ENCODE measurements at regions not wholly inside any gene's neighbourhood (a gene's known extent, or its start where the extent isn't known, plus 50 kb on each side); places are given as distances from the start of the nearest gene placed in this dataset. TPM values are rescaled to one million over a fixed set of nuclear protein-coding genes. Genes with fewer than 3 reads are reported as not detected.

- TF ChIP-seq TAF1 (conservative IDR thresholded peaks at IDR 0.05) (no peak), GABPA (IDR thresholded peaks at IDR 0.05 in 1 of 2, conservative IDR thresholded peaks at IDR 0.05 in 1 of 2) (no peak), SP1 (IDR thresholded peaks at IDR 0.05) (no peak), YY1 (IDR thresholded peaks at IDR 0.05) (no peak), MAX (IDR thresholded peaks at IDR 0.05) (no peak), HNF4A (conservative IDR thresholded peaks at IDR 0.05) (no peak)
Observed at GRCh38 chr5:100974082-100974481, 71.0 kb upstream of the ST8SIA4 start (continued).

DNA sequence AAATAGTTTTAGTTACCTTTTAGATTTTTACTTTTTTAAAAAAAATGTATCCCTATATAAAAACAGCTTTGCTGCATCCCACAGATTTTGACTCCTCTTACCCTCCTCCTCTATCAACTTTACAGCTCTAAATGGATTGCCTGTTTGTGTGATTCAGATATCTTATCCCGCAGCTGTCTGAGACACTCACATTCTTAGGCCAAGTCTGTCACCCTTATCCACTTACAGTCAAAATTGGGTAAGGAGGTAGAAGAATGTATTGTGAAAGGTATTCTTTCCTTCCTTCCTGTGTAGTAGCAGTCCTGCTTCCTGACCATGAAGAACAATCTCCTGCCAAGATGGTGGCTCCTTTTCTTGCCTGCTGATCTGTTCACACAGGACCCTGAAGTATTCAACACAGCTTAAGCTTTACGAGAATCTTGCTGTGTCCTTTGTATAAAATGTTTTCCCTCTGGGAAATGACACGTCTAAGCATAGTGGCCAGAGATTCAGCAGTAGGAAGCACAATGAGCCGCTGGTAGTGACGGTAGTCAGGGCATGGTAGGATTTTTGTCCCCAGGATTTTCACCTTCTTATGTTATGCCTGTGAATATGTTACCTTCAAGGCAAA is 67.7 kb upstream of the ST8SIA4 start:
- Histone ChIP-seq H3K9ac (ENCODE audit: low read depth in 1 of 2, low read length in 2 of 2) (no peak overlapping the region), H3K4me1 (ENCODE audit: control insufficient read depth in 4 of 4, insufficient read depth in 4 of 4, low read length in 3 of 4) (no peaks in the 10 kb centered on the region), H3K27me3 (ENCODE audit: control insufficient read depth in 4 of 4, insufficient read depth in 4 of 4, low read length in 3 of 4) (no peaks in the 10 kb centered on the region), H3K4me3 (ENCODE audit: low read depth in 1 of 3, low read length in 3 of 3) (no peak overlapping the region), H3K27ac (ENCODE audit: low read depth in 1 of 2, low read length in 2 of 2) (no peak overlapping the region), H3K36me3 (ENCODE audit: control insufficient read depth in 4 of 4, insufficient read depth in 3 of 4, low read depth in 1 of 4, low read length in 3 of 4) (no peaks in the 10 kb centered on the region), H3K9me3 (ENCODE audit: control insufficient read depth in 4 of 4, low read length in 3 of 4) (no peaks in the 10 kb centered on the region)
- no peak for TF ChIP-seq NR2F2 (IDR thresholded peaks at IDR 0.05)
- no peak for TF ChIP-seq HNF4A (conservative IDR thresholded peaks at IDR 0.05)
- TF ChIP-seq RAD21 (IDR thresholded peaks at IDR 0.05): no peak
- DNase-seq (ENCODE audit: low spot score): no peak
- WGBS: 61% methylated on average over 5 of the region's 5 CpGs

DNA sequence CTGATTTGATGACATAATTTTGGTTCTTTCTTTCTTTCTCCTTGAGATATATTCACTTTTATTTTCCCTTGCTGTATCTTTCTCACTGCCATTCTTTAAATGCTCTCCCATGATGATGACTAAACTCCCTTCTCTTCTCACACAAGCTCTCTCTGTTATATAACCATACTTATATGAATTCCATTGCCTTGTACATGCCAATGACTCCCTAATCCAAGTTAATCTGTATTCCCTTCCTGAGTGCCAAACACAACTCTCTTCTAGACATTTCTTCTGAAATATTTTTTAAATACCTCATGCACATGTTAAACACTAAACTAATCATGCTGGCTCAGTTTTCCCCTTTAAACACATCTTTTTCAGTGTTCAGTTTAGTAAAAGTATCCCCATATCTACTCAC is 62.2 kb upstream of the ST8SIA4 start:
- Histone ChIP-seq H3K27me3 (ENCODE audit: control insufficient read depth in 4 of 4, insufficient read depth in 4 of 4, low read length in 3 of 4) (no peaks in the 10 kb centered on the region), H3K4me1 (ENCODE audit: control insufficient read depth in 4 of 4, insufficient read depth in 4 of 4, low read length in 3 of 4) (no peaks in the 10 kb centered on the region), H3K36me3 (ENCODE audit: control insufficient read depth in 4 of 4, insufficient read depth in 3 of 4, low read depth in 1 of 4, low read length in 3 of 4) (no peaks in the 10 kb centered on the region), H3K4me3 (ENCODE audit: low read depth in 1 of 3, low read length in 3 of 3) (no peak overlapping the region), H3K9ac (ENCODE audit: low read depth in 1 of 2, low read length in 2 of 2) (no peak overlapping the region), H3K9me3 (ENCODE audit: control insufficient read depth in 4 of 4, low read length in 3 of 4) (no peaks in the 10 kb centered on the region), H3K27ac (ENCODE audit: low read depth in 1 of 2, low read length in 2 of 2) (no peak overlapping the region)
- no peak for DNase-seq (ENCODE audit: low spot score)
- TF ChIP-seq SP1 (IDR thresholded peaks at IDR 0.05): no peak
- TF ChIP-seq JUND (IDR thresholded peaks at IDR 0.05): no peak
- TF ChIP-seq GABPA (IDR thresholded peaks at IDR 0.05 in 1 of 2, conservative IDR thresholded peaks at IDR 0.05 in 1 of 2): no peak
- no peak for TF ChIP-seq HNF4G (IDR thresholded peaks at IDR 0.05)
- TF ChIP-seq, protein P1, sequence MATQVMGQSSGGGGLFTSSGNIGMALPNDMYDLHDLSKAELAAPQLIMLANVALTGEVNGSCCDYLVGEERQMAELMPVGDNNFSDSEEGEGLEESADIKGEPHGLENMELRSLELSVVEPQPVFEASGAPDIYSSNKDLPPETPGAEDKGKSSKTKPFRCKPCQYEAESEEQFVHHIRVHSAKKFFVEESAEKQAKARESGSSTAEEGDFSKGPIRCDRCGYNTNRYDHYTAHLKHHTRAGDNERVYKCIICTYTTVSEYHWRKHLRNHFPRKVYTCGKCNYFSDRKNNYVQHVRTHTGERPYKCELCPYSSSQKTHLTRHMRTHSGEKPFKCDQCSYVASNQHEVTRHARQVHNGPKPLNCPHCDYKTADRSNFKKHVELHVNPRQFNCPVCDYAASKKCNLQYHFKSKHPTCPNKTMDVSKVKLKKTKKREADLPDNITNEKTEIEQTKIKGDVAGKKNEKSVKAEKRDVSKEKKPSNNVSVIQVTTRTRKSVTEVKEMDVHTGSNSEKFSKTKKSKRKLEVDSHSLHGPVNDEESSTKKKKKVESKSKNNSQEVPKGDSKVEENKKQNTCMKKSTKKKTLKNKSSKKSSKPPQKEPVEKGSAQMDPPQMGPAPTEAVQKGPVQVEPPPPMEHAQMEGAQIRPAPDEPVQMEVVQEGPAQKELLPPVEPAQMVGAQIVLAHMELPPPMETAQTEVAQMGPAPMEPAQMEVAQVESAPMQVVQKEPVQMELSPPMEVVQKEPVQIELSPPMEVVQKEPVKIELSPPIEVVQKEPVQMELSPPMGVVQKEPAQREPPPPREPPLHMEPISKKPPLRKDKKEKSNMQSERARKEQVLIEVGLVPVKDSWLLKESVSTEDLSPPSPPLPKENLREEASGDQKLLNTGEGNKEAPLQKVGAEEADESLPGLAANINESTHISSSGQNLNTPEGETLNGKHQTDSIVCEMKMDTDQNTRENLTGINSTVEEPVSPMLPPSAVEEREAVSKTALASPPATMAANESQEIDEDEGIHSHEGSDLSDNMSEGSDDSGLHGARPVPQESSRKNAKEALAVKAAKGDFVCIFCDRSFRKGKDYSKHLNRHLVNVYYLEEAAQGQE (IDR thresholded peaks at IDR 0.05): no peak
- TF ChIP-seq ZBTB33 (IDR thresholded peaks at IDR 0.05): no peak
- TF ChIP-seq MAX (IDR thresholded peaks at IDR 0.05): no peak
- no peak for TF ChIP-seq FOXA1 (IDR thresholded peaks at IDR 0.05)
- no peak for TF ChIP-seq NR2F2 (IDR thresholded peaks at IDR 0.05)

Small RNAs in the stretch of these regions (small RNA-seq; reads per million reads assigned to genes)
- gene RN7SL802P (not detected), gene RNA5SP188 (not detected)

All from liver (tissue), 8 donors.